H1 (cell line): ENCODE measurements at regions not wholly inside any gene's neighbourhood (a gene's known extent, or its start where the extent isn't known, plus 50 kb on each side); places are given as distances from the start of the nearest gene placed in this dataset.

Source experiments
- CTCF ChIA-PET: fragments of 300-600 bp; sonication (Branson Sonifier 250); formaldehyde crosslinking; loops from one replicate; lab custom pipeline; 2021; ENCODE audit not compliant: partially characterized antibody; lab: Charles Lee
- POLR2A ChIA-PET: fragments of 300-600 bp; sonication (Branson Sonifier 250); formaldehyde crosslinking; loops from one replicate; lab custom pipeline; 2021; ENCODE audit warnings: inconsistent platforms; ENCODE audit not compliant: partially characterized antibody; lab: Charles Lee
- DNase-seq, 2 experiments: peaks; one replicate each; pipeline versions ENCODE4 v3.0.0 to v3.0.0-alpha.2; 2010 to 2022; ENCODE audit warnings: low spot score in 2 of 2, low read depth in 1 of 2, mixed read lengths in 1 of 2
- FAIRE-seq: peaks from 2 replicates; lab custom pipeline; 2011; peaks lifted over from hg19 to GRCh38; lab: Jason Lieb, UNC
- H2AFZ ChIP-seq: 2 replicates; pipeline ENCODE4 v1.8.1; 2012; ENCODE audit warnings: low read length, inconsistent platforms
- H2AK5ac ChIP-seq: 2 replicates; pipeline ENCODE4 v1.6.1; 2013; ENCODE audit warnings: low read depth, low read length
- H2BK120ac ChIP-seq: replicated peaks from 2 replicates; pipeline ENCODE3; 2013; ENCODE audit warnings: low read depth, low read length, inconsistent platforms
- H2BK12ac ChIP-seq: 2 replicates; pipeline ENCODE4 v1.6.1; 2013; ENCODE audit warnings: low read depth, low read length
- H2BK15ac ChIP-seq: 2 replicates; pipeline ENCODE4 v1.6.1; 2013; ENCODE audit warnings: low read length
- H2BK20ac ChIP-seq: 2 replicates; pipeline ENCODE4 v1.6.1; 2013; ENCODE audit warnings: low read length
- H2BK5ac ChIP-seq: 2 replicates; pipeline ENCODE4 v1.6.1; 2013; ENCODE audit warnings: low read depth, low read length
- H3K14ac ChIP-seq: 2 replicates; pipeline ENCODE4 v1.6.1; 2013; ENCODE audit warnings: inconsistent platforms; ENCODE audit not compliant: insufficient read length
- H3K18ac ChIP-seq: 2 replicates; pipeline ENCODE4 v1.6.1; 2013; ENCODE audit warnings: low read length; ENCODE audit errors: extremely low read depth
- H3K23ac ChIP-seq: 2 replicates; pipeline ENCODE4 v1.6.1; 2013; ENCODE audit warnings: inconsistent platforms; ENCODE audit not compliant: insufficient read length
- H3K23me2 ChIP-seq: 2 replicates; pipeline ENCODE4 v1.6.1; 2013; ENCODE audit warnings: low read depth, low read length
- H3K27ac ChIP-seq: 2 replicates; pipeline ENCODE4 v1.6.1; 2011; ENCODE audit warnings: low read depth, low read length, inconsistent platforms
- H3K27me3 ChIP-seq, 4 experiments: replicated peaks in 1 of 4; 1 replicate in 1 of 4; 2 replicates in 3 of 4; pipeline versions ENCODE4 v1.6.1 to v1.8.1; 2011 to 2013; ENCODE audit warnings: low read length in 3 of 4, mild to moderate bottlenecking in 3 of 4, inconsistent platforms in 2 of 4, mixed read lengths in 2 of 4, moderate library complexity in 1 of 4; ENCODE audit not compliant: control insufficient read depth in 3 of 4, insufficient read depth in 3 of 4; ENCODE audit errors: extremely low read depth in 1 of 4
- H3K36me3 ChIP-seq, 4 experiments: 2 replicates each; pipeline versions ENCODE4 v1.6.1 to v1.8.1; 2011 to 2013; ENCODE audit warnings: mild to moderate bottlenecking in 4 of 4, low read length in 3 of 4, moderate library complexity in 2 of 4, control low read depth in 1 of 4, inconsistent platforms in 1 of 4; ENCODE audit not compliant: insufficient read depth in 4 of 4, control insufficient read depth in 2 of 4
- H3K4ac ChIP-seq: replicated peaks from 2 replicates; pipeline ENCODE3; 2013; ENCODE audit warnings: low read length, low read depth, mixed read lengths, inconsistent platforms; ENCODE audit not compliant: insufficient read length
- H3K4me1 ChIP-seq, 4 experiments: replicated peaks in 1 of 4; 1 replicate in 1 of 4; 2 replicates in 3 of 4; pipeline versions ENCODE4 v1.6.1 to v1.8.1; 2011 to 2013; ENCODE audit warnings: low read length in 3 of 4, inconsistent platforms in 2 of 4, mixed read lengths in 1 of 4; ENCODE audit not compliant: insufficient read depth in 4 of 4, control insufficient read depth in 3 of 4
- H3K4me2 ChIP-seq, 2 experiments: 2 replicates each; pipeline versions ENCODE4 v1.6.1 to v1.8.1; 2011 to 2013; ENCODE audit warnings: low read depth in 2 of 2, low read length in 2 of 2, control low read depth in 1 of 2, inconsistent platforms in 1 of 2, mild to moderate bottlenecking in 1 of 2; ENCODE audit not compliant: insufficient read depth in 1 of 2
- H3K4me3 ChIP-seq, 4 experiments: fragments of 200-600, 300-600 bp in 1 of 4; sonication (generic), shearing (Covaris generic), sonication (Bioruptor Twin) in 1 of 4; 2 replicates each; pipeline versions ENCODE4 v1.5.1 to v1.8.1; 2011 to 2016; ENCODE audit warnings: low read length in 4 of 4, low read depth in 3 of 4, control low read depth in 2 of 4, inconsistent platforms in 2 of 4, mild to moderate bottlenecking in 2 of 4, mixed read lengths in 1 of 4, moderate library complexity in 1 of 4; ENCODE audit not compliant: insufficient read depth in 2 of 4; ENCODE audit errors: extremely low read depth in 1 of 4
- H3K56ac ChIP-seq: replicated peaks from 2 replicates; pipeline ENCODE3; 2013; ENCODE audit warnings: low read depth, mild to moderate bottlenecking, mixed read lengths, low read length, inconsistent platforms; ENCODE audit not compliant: insufficient read length
- H3K79me1 ChIP-seq: 2 replicates; pipeline ENCODE4 v1.6.1; 2013; ENCODE audit warnings: low read depth, low read length, control low read depth
- H3K79me2 ChIP-seq, 2 experiments: 2 replicates each; pipeline versions ENCODE4 v1.6.1 to v1.8.1; 2012 to 2013; ENCODE audit warnings: low read length in 2 of 2, mild to moderate bottlenecking in 2 of 2, inconsistent platforms in 1 of 2; ENCODE audit not compliant: insufficient read depth in 2 of 2, control insufficient read depth in 1 of 2
- H3K9ac ChIP-seq, 4 experiments: replicated peaks in 1 of 4; 1 replicate in 1 of 4; 2 replicates in 3 of 4; pipeline versions ENCODE4 v1.6.1 to v1.8.1; 2011 to 2013; ENCODE audit warnings: low read depth in 3 of 4, low read length in 3 of 4, control low read depth in 2 of 4, mild to moderate bottlenecking in 2 of 4, moderate library complexity in 2 of 4, inconsistent platforms in 1 of 4; ENCODE audit errors: extremely low read depth in 1 of 4
- H3K9me3 ChIP-seq, 2 experiments: 2 replicates each; pipeline versions ENCODE4 v1.6.1 to v1.8.1; 2012 to 2013; ENCODE audit warnings: mild to moderate bottlenecking in 2 of 2, moderate library complexity in 2 of 2, control low read depth in 1 of 2, inconsistent platforms in 1 of 2, low read depth in 1 of 2, low read length in 1 of 2, mixed read lengths in 1 of 2; ENCODE audit not compliant: insufficient read depth in 2 of 2
- H4K20me1 ChIP-seq, 2 experiments: replicated peaks in 1 of 2; 2 replicates each; pipeline versions ENCODE3 to v1.8.1; 2011 to 2013; ENCODE audit warnings: inconsistent platforms in 2 of 2, low read length in 2 of 2, mild to moderate bottlenecking in 1 of 2; ENCODE audit not compliant: insufficient read depth in 2 of 2, control insufficient read depth in 1 of 2
- H4K5ac ChIP-seq: 2 replicates; pipeline ENCODE4 v1.6.1; 2013; ENCODE audit warnings: low read length, low read depth, mixed read lengths, inconsistent platforms; ENCODE audit not compliant: insufficient read length
- H4K8ac ChIP-seq: 2 replicates; pipeline ENCODE4 v1.8.0; 2013; ENCODE audit warnings: mild to moderate bottlenecking, moderate library complexity, low read length, inconsistent platforms; ENCODE audit not compliant: insufficient read depth; ENCODE audit errors: extremely low read depth
- H4K91ac ChIP-seq: replicated peaks from 2 replicates; pipeline ENCODE3; 2013; ENCODE audit warnings: low read length, mixed read lengths, inconsistent platforms; ENCODE audit not compliant: insufficient read length
- BACH1 ChIP-seq: IDR thresholded peaks from 2 replicates; pipeline ENCODE4 v1.6.1; 2012; ENCODE audit warnings: low read length, improper control_type of control experiment
- JUND ChIP-seq: IDR thresholded peaks from 2 replicates; pipeline ENCODE4 v1.6.1; 2011; ENCODE audit warnings: mild to moderate bottlenecking, improper control_type of control experiment, low read length
- MAFK ChIP-seq: IDR thresholded peaks from 2 replicates; pipeline ENCODE4 v1.6.1; 2012; ENCODE audit warnings: low read depth, mild to moderate bottlenecking, improper control_type of control experiment, low read length
- SAP30 ChIP-seq: fragments of 300-600 bp; sonication (generic); IDR thresholded peaks from 2 replicates; pipeline ENCODE4 v1.7.1; 2012; ENCODE audit warnings: low read length, moderate library complexity, mild to moderate bottlenecking, inconsistent platforms; ENCODE audit not compliant: insufficient read depth, insufficient replicate concordance
- SUZ12 ChIP-seq: fragments of 200-600 bp; sonication (generic); IDR thresholded peaks from 2 replicates; pipeline ENCODE4 v1.6.1; 2012; ENCODE audit warnings: mild to moderate bottlenecking, inconsistent platforms, low read length, moderate library complexity, mixed read lengths
- WGBS, 2 experiments: shearing (Covaris generic) in 1 of 2; methylation state at CpG; one replicate each; pipeline versions ENCODE4 v1.1.6 to v1.1.7; 2013 to 2015; ENCODE audit warnings: low lambda C conversion rate in 2 of 2, mixed read lengths in 2 of 2, inconsistent platforms in 1 of 2, low coverage in 1 of 2, missing lambda C conversion rate in 1 of 2; ENCODE audit not compliant: insufficient replicate concordance in 2 of 2, insufficient coverage in 1 of 2, insufficient read length in 1 of 2; ENCODE audit errors: extremely low coverage in 1 of 2, missing lambda C conversion rate in 1 of 2; 5-methylcytosine and 5-hydroxymethylcytosine counted together
- TF ChIP-seq, protein P1 (sequence below), 3 experiments: IDR thresholded peaks; 1 replicate in 2 of 3; 2 replicates in 1 of 3; pipeline versions ENCODE4 v1.5.1 to v1.6.1; 2011; ENCODE audit warnings: low read length in 3 of 3, mild to moderate bottlenecking in 3 of 3, inconsistent platforms in 2 of 3, low read depth in 1 of 3, moderate library complexity in 1 of 3; ENCODE audit not compliant: insufficient read depth in 1 of 3; ENCODE audit errors: control extremely low read depth in 1 of 3

DNA sequence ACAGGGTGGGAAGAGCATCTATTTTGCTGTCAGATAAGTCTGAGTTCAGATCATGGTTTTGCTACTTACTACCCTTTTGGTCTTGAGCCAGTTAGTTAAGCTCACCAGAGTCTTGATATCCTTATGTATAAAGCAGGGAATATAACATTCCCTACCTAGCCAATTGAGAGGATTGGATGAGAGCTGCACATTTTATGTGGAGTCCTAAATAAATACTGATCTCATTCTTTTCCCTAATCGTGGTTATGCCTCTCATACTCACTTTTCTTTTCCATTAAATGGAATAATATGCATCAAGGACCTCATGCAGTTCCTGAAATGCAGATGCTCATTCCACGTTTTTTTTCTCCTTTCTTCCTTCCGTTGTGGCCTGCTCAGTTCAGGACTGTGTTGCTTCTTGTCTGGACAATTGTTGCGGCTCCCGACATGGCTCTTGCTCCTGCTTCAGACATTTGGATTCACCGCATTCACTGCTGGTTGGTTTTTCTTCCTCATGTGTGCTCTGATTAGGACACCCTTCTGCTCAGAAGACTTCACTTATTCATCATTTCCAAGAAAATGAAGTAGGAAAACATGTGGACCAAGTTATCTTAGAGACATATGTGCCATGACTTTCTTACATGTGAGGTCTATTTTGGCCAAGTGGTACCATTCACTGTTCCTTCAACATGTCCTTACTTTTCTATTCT, 90.2 kb downstream of the NFKBIZ start:
- Histone ChIP-seq H4K91ac (no peak overlapping the region), H3K18ac (no peak overlapping the region), H3K79me1 (no peaks in the 10 kb centered on the region)

More for the DNA sequence above, 90.2 kb downstream of the NFKBIZ start:
- H3K23me2 ChIP-seq: no peaks in the 10 kb centered on the region
- no peak overlapping the region for H2AK5ac ChIP-seq
- no peaks in the 10 kb centered on the region for H3K27me3 ChIP-seq
- H4K20me1 ChIP-seq: no peaks in the 10 kb centered on the region
- no peak overlapping the region for H3K14ac ChIP-seq
- H4K8ac ChIP-seq: no peak overlapping the region
- H3K27ac ChIP-seq: no peak overlapping the region
- TF ChIP-seq JUND: no peak
- TF ChIP-seq, protein P1, sequence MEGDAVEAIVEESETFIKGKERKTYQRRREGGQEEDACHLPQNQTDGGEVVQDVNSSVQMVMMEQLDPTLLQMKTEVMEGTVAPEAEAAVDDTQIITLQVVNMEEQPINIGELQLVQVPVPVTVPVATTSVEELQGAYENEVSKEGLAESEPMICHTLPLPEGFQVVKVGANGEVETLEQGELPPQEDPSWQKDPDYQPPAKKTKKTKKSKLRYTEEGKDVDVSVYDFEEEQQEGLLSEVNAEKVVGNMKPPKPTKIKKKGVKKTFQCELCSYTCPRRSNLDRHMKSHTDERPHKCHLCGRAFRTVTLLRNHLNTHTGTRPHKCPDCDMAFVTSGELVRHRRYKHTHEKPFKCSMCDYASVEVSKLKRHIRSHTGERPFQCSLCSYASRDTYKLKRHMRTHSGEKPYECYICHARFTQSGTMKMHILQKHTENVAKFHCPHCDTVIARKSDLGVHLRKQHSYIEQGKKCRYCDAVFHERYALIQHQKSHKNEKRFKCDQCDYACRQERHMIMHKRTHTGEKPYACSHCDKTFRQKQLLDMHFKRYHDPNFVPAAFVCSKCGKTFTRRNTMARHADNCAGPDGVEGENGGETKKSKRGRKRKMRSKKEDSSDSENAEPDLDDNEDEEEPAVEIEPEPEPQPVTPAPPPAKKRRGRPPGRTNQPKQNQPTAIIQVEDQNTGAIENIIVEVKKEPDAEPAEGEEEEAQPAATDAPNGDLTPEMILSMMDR (IDR thresholded peaks at IDR 0.05; ENCODE audit: control extremely low read depth in 1 of 3, insufficient read depth in 1 of 3, low read depth in 1 of 3, low read length in 3 of 3): no peak
- TF ChIP-seq SAP30: no peak
- TF ChIP-seq BACH1: no peak
- no peak for TF ChIP-seq SUZ12
- no peak for TF ChIP-seq MAFK
- peaks cover 0 to 3% (median 1%) of the 10 kb centered on the region in 4 experiments; a peak in 2 of 7 replicates for H3K4me1 ChIP-seq
- WGBS, 2 experiments: 88% methylated on average over 6 of the region's 6 CpGs; no CpG with 5 or more reads in 1 of the 2 experiments
- ChIA-PET CTCF (no interaction called here), POLR2A (interaction anchor here (1.4 kb wide), 1 partner anchor 11 kb away, joined by 3 read pairs; no protein-coding TSS in a partner anchor)
- H2AFZ ChIP-seq: no peak overlapping the region
- no peak overlapping the region for H2BK20ac ChIP-seq
- no peak overlapping the region for H2BK12ac ChIP-seq
- no peak overlapping the region for H3K4me3 ChIP-seq
- H3K4me2 ChIP-seq: no peak overlapping the region
- H3K56ac ChIP-seq: no peak overlapping the region
- H2BK15ac ChIP-seq: 0 out of 2 replicates have a peak overlapping the region, but pooled peaks have one; percentile 47
- H3K79me2 ChIP-seq: no peaks in the 10 kb centered on the region
- no peaks in the 10 kb centered on the region for H3K9me3 ChIP-seq
- no peak overlapping the region for H3K4ac ChIP-seq
- H2BK5ac ChIP-seq: no peak overlapping the region
- no peak for DNase-seq
- H3K36me3 ChIP-seq: no peaks in the 10 kb centered on the region
- H4K5ac ChIP-seq: no peak overlapping the region
- no peak overlapping the region for H3K23ac ChIP-seq
- no peak for FAIRE-seq
- H2BK120ac ChIP-seq: no peak overlapping the region
- H3K9ac ChIP-seq: no peak overlapping the region
